HPDE6-E6E7 (cell line): ENCODE measurements at regions not wholly inside any gene's neighbourhood (a gene's known extent, or its start where the extent isn't known, plus 50 kb on each side); places are given as distances from the start of the nearest gene placed in this dataset.

ENCODE experiments used
- DNase-seq: peaks from one replicate; pipeline ENCODE4 v3.0.0; 2011; ENCODE audit warnings: missing footprints; ENCODE audit errors: extremely low spot score

- DNase-seq = no peak
These were observed 628.9 kb downstream of the DIAPH3 start for GRCh38 chr13:59534806-59535205.

DNA sequence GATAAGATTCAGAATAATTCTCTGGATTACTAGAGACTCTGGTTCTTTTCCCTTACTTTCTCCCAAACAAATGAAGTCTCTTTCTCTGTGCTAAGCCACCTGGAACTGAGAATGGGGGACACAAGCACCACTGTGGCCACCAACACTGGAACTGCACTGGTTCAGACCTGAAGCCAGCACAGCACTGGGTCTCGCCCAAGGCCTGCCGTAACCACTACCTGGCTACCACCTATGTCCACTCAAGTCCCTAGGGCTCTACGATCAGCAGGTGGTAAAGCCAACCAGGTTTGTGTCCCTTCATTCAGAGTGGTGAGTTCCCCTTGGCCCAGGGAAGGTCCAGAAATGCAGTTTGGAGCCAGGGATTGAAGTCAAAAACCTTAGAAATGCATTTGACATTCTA, 626.2 kb downstream of the DIAPH3 start:
- DNase-seq = no peak

DNA sequence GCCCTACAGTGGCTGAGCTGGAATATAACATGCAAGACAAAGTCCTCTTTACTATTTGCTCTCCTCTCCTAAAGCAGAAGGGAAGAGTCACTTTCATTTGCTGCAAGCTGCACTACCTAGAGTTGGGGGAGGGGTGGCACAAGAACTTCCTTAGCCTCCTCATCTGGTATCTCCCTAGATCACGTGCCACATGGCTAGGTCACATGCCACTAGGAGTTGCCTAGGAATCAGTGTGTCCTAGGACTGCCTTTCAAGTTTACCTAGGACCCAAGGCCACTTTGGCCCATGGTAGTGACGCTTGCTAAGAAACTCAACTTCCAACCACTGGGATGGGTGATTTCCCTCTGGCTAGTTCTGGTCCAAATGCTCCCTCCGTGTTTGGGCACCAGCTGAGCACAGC, 625.2 kb downstream of the DIAPH3 start:
- DNase-seq = no peak

- DNase-seq = no peak
These were observed 621.4 kb downstream of the DIAPH3 start for GRCh38 chr13:59542303-59542702.

- DNase-seq = no peak
These were observed 620.3 kb downstream of the DIAPH3 start for GRCh38 chr13:59543418-59543817.

GRCh38 chr13:59545007-59545406, 618.7 kb downstream of the DIAPH3 start:
- DNase-seq = no peak

GRCh38 chr13:59546178-59546577, 617.5 kb downstream of the DIAPH3 start:
- DNase-seq = no peak

- no peak for DNase-seq
These were observed 615.8 kb downstream of the DIAPH3 start for GRCh38 chr13:59547950-59548349.

DNA sequence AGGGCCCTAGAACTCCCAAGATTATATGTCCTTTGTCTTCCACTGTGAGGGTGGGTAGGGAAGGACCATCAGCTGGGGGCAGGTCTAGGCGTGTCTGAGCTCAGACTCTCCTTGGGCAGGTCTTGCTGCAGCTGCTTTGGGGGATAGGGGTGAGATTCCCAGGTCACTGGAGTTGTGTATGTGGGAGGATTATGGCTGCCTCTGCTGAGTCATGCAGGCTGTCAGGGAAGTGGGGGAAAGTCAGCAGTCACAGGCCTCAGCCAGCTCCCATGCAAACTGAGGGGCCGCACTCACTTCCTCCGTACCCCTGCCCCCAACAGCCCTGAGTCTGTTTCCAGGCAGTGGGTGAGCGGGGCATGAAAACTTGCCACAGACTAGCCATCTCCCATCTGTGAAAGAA, 600.8 kb downstream of the DIAPH3 start:
- no peak for DNase-seq

DNA sequence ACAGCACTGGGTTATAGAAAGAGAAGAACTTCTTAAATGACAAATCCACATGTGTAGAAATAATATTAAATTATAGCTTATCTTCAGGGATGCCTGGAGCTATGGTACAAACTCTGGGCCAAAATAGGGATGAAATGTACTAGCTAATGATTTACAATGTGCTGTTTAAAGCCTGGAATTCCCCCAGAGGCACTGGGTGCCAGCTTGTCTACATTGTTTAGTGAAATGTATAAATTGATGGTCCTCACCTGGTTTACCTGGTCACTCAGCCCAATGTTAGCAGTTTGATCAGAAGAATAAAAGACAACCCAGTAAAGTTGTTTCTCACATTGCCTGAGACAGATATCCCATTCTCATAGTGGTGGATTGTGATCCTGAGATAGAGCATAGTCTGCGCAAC, 597.2 kb downstream of the DIAPH3 start:
- DNase-seq = no peak

DNA sequence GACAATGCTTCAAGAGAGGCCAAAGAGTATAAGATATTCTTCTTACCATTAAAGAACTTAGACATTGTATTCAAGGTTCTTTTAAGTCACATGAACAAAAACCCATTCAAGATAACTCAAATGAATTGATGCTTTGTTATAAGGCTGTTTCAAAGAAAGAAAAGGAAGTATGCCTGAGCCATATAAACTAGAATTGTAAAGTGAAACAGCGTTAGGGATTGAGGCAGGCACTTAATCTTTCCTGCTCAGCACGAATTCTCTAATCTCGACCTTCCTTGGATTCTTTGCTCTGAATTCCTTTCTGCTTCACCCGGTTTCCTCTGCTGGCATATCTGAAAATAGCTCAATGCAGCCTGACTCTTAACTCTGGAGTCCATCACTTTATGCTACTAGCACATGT, 595.4 kb downstream of the DIAPH3 start:
- no peak for DNase-seq

DNA sequence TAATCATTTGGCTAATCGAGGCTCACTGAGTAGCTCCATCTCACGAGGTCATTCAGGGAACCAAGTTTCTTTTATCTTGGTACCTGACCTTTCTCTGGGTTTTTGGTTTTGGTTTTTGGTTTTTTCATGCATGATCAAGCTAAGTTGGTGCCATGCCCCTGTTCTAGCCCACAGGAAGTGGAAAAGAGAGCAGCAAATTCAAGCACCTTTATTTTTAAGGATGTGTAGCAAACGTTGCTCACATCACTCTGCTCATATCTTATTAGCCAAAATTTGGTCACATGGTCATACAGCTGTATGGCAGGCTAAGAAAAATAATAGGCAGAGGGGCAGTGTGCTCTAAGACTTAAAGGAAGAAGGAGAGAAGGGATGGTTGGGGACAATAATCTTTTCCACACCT, 593.5 kb downstream of the DIAPH3 start:
- no peak for DNase-seq

- no peak for DNase-seq
These were observed 579.6 kb downstream of the DIAPH3 start for GRCh38 chr13:59584101-59584500.

DNA sequence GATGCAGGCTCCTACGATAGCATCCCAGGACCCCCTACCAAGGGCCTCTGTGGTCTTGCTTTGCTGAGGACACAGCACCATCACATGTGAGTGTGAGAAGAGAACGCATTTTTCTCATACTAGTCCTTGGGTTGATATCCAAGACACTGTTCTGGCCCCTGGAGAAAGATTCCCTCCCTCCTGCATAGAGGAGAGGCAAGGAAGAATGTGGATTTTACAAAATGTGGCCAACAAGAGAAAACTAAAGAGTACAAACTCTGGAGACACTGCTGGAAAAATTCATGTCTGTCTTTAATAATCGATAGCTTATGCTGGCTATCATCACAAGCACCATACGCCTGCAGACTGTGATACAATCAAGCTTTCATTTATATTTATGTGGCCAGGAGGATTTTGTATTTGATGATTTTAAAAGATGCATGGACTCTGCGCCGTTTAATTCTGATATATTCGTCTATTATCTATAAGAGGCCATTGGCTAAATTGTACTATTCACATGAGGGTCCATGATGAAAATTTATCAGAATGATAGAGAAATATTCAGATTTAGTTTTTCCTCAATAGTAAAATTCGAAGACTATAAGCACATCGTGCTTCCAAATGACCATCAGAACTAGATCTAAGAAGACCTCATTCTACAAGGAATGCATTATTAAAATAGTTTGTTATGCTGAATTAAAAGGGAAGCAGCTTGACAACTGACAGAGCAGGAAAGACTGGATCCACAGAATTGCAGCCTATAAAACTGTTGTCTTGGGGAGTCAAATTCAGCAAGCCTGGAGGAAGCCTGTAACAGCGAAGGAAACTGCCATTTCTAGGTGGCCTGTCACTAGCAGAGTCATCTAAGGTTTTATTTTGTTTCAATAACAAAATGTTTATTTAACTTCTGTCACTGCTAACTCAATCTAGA, 578.7 kb downstream of the DIAPH3 start:
- DNase-seq = no peak

GRCh38 chr13:59587030-59587429, 576.7 kb downstream of the DIAPH3 start:
- no peak for DNase-seq

- no peak for DNase-seq
These were observed 575.6 kb downstream of the DIAPH3 start for GRCh38 chr13:59587971-59588716.

DNA sequence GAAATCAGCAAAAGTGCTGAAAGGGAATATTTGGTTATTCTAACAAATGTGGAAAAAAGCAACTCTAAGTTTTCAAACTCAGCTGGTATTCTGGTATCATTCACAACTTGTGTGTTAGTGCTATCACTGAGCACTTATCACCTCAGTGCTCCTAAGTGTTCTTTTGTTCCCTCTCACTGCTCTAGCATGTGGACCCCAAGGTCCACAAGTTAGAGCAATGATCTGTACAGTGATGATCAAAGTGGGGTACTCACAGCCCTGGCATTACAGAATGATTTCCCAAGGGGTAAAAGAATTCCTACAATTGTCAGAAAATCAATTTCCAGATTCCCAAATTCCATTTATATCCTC, 575.0 kb downstream of the DIAPH3 start:
- no peak for DNase-seq

GRCh38 chr13:59601993-59602392, 561.7 kb downstream of the DIAPH3 start:
- peak; percentile 4 for DNase-seq

- DNase-seq = no peak
These were observed 560.1 kb downstream of the DIAPH3 start for GRCh38 chr13:59603646-59604045.

DNA sequence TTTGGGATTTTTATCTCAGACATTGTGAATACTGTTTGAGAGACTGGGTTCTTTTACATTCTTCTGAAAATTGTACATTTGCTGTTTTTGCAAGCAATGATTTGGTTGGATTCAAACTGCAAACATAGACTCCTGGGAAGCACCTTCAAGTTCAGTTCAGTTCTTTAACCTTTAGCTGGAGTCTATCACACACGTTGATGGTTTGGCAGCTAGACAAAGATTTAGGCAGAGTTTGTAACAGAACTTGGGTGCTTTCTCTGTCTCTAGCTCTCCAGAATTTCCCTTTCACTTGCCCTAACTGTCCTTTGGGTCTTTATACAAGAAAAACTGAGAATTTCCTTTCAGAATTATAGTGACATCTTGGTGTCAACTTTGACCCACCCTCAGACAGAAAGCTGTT, 556.6 kb downstream of the DIAPH3 start:
- no peak for DNase-seq

DNA sequence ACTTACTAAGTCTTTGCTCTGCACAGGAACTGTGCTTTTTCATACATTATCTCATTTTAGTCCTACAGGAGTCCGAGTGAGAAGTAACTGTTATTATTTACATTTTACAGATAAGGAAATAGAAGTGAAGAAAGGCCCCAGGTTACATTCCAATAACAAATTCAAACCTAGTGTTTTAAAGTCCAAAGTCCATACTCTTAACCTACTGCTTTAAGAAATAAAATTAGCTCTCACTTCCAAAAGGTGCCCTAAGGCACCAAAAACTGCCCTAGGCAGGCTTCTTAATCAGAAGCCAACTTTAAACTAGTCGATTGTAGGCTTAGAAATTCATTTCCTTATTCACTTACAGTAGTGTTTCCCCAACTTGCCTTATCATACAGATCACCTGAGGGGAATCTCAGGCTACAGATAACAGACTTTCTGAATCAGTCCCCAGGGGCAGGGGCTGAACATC, 555.9 kb downstream of the DIAPH3 start:
- DNase-seq = no peak

DNA sequence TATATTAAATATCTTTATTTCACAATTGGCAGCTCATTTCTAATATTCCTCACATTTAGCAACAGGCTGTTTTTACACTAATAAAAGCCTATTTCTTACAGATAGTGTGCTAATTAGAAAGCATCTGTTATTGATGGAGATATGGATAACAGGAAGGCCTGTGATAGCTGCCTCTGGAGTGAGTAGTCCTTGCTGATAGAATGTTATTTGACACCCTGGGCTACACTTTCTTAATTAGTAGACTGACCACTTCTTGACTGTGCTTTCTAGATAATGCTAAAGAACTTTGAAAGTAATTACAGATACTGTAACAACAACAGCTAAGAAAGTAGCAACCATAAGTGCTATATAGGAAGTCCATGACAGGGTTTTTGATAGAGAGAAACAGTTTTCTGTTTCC, 554.3 kb downstream of the DIAPH3 start:
- DNase-seq = no peak
